Vagina (tissue), 2 donors: ENCODE measurements at regions not wholly inside any gene's neighbourhood (a gene's known extent, or its start where the extent isn't known, plus 50 kb on each side); places are given as distances from the start of the nearest gene placed in this dataset.

Experiments
- POLR2A ChIP-seq, 2 donors: fragments of 450-650 bp; IDR thresholded peaks; one replicate each; pipeline ENCODE4 v1.6.1; 2017; ENCODE audit warnings: antibody characterized with exemption in 2 of 2, mild to moderate bottlenecking in 2 of 2, moderate library complexity in 2 of 2
- POLR2AphosphoS5 ChIP-seq, 2 donors: sonication (generic); formaldehyde crosslinking; IDR thresholded peaks; one replicate each; pipeline ENCODE4 v1.9.0; 2017; ENCODE audit warnings: antibody characterized with exemption in 2 of 2, mild to moderate bottlenecking in 2 of 2, low read depth in 1 of 2; ENCODE audit not compliant: insufficient read depth in 1 of 2
- TF ChIP-seq, protein P1 (sequence below), 3 experiments: fragments of 450-650 bp in 2 of 3; fragments of 200-600 bp in 1 of 3; sonication (generic) in 1 of 3; IDR thresholded peaks; one replicate each; pipeline ENCODE4 v1.5.1; 2017 to 2019; ENCODE audit warnings: antibody characterized with exemption in 3 of 3, mild to moderate bottlenecking in 2 of 3, moderate library complexity in 2 of 3

DNA sequence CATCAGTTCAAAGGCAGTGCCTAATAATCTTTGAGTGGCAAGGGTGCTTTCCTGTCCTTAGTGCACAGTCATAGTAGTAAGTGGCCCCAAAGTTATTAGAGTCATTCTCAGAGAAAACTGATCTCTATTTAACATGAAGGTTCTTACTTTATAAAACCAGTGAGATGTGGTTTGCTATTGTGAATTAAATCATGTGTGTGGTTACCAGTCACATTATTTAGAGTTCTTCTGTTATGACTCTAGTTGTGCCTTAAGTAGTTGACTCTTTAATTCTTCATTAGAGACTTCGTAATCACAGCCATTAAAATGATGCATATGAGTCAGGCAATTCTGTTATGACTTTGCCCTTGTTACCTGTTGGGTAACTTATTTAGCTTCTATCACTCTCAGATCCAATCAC is 1392.9 kb upstream of the ACVR2A start:
- TF ChIP-seq, protein P1, sequence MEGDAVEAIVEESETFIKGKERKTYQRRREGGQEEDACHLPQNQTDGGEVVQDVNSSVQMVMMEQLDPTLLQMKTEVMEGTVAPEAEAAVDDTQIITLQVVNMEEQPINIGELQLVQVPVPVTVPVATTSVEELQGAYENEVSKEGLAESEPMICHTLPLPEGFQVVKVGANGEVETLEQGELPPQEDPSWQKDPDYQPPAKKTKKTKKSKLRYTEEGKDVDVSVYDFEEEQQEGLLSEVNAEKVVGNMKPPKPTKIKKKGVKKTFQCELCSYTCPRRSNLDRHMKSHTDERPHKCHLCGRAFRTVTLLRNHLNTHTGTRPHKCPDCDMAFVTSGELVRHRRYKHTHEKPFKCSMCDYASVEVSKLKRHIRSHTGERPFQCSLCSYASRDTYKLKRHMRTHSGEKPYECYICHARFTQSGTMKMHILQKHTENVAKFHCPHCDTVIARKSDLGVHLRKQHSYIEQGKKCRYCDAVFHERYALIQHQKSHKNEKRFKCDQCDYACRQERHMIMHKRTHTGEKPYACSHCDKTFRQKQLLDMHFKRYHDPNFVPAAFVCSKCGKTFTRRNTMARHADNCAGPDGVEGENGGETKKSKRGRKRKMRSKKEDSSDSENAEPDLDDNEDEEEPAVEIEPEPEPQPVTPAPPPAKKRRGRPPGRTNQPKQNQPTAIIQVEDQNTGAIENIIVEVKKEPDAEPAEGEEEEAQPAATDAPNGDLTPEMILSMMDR (IDR thresholded peaks at IDR 0.05) = no peak
- TF ChIP-seq POLR2AphosphoS5 (IDR thresholded peaks at IDR 0.05; ENCODE audit: insufficient read depth in 1 of 2, low read depth in 1 of 2) = no peak
- no peak for TF ChIP-seq POLR2A (IDR thresholded peaks at IDR 0.05)
